Activated CD8-positive, alpha-beta memory T cell treated with anti-CD3 and anti-CD28 coated beads, Interleukin-2, amount 50 U/mL, for 4 hours (primary cell): ENCODE measurements at regions not wholly inside any gene's neighbourhood (a gene's known extent, or its start where the extent isn't known, plus 50 kb on each side); places are given as distances from the start of the nearest gene placed in this dataset.

Experiments
- DNase-seq: peaks from one replicate; pipeline ENCODE4 v3.0.0-alpha.2; 2020

GRCh38 chr18:2411381-2411960 lies 159.8 kb downstream of the METTL4 start:
- no peak for DNase-seq

- no peak for DNase-seq
Measured at GRCh38 chr18:2412281-2412680, 159.0 kb downstream of the METTL4 start.

GRCh38 chr18:2412996-2413751 lies 158.1 kb downstream of the METTL4 start:
- DNase-seq, result no peak

GRCh38 chr18:2414235-2414634 lies 157.1 kb downstream of the METTL4 start:
- DNase-seq, result no peak

- DNase-seq, result no peak
Measured at GRCh38 chr18:2415656-2416055, 155.6 kb downstream of the METTL4 start.

- no peak for DNase-seq
Measured at GRCh38 chr18:2417861-2418610, 153.3 kb downstream of the METTL4 start.

GRCh38 chr18:2420367-2420766 lies 150.9 kb downstream of the METTL4 start:
- DNase-seq, result no peak

GRCh38 chr18:2423761-2424160 lies 147.5 kb downstream of the METTL4 start:
- DNase-seq, result no peak

GRCh38 chr18:2424420-2424819 lies 146.9 kb downstream of the METTL4 start:
- no peak for DNase-seq

- DNase-seq, result no peak
Measured at GRCh38 chr18:2425426-2426317, 145.6 kb downstream of the METTL4 start.

- DNase-seq, result no peak
Measured at GRCh38 chr18:2430191-2430590, 141.1 kb downstream of the METTL4 start.

GRCh38 chr18:2431806-2432205 lies 139.5 kb downstream of the METTL4 start:
- no peak for DNase-seq

GRCh38 chr18:2433366-2433765 lies 137.9 kb downstream of the METTL4 start:
- no peak for DNase-seq

GRCh38 chr18:2441544-2441943 lies 129.8 kb downstream of the METTL4 start:
- no peak for DNase-seq

GRCh38 chr18:2442006-2442405 lies 129.3 kb downstream of the METTL4 start:
- no peak for DNase-seq

GRCh38 chr18:2442726-2443275 lies 128.5 kb downstream of the METTL4 start:
- no peak for DNase-seq

GRCh38 chr18:2444201-2444875 lies 127.0 kb downstream of the METTL4 start:
- no peak for DNase-seq

GRCh38 chr18:2448565-2449151 lies 122.6 kb downstream of the METTL4 start:
- no peak for DNase-seq

- DNase-seq, result no peak
Measured at GRCh38 chr18:2451556-2451955, 119.7 kb downstream of the METTL4 start.

GRCh38 chr18:2459886-2460285 lies 111.4 kb downstream of the METTL4 start:
- no peak for DNase-seq

- DNase-seq, result no peak
Measured at GRCh38 chr18:2466978-2467377, 104.3 kb downstream of the METTL4 start.

GRCh38 chr18:2468051-2468450 lies 103.3 kb downstream of the METTL4 start:
- DNase-seq, result no peak
